ENCODE measurements at regions not wholly inside any gene's neighbourhood (a gene's known extent, or its start where the extent isn't known, plus 50 kb on each side); places are given as distances from the start of the nearest gene placed in this dataset.
A peak's percentile ranks its signal among the peaks of the same experiment; 100 is the strongest.

DNA sequence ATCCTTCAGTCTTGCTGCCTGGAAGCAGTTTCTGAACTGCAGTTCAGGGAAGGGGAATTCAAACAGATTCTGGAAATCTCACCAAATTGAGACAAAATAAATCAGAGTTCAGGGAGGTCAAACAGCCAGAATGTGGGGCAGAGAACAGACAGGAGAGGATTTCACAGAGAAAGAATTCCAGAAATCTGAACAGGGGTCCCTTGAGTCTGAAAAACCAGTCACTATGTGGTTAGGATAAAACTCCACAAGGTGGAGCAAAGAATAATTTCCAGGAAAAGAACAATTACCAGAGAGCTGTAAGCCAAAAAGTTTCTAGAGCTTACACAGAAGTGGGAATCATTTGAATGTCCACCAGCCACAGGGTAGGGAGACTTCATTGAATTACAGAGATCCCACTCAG lies 84.7 kb downstream of the URB2 start:
- H3K9me3 ChIP-seq (ENCODE audit: control insufficient read depth in 2 of 3, insufficient read depth in 1 of 3, low read length in 3 of 3): no peaks in the 10 kb centered on the region

GRCh38 chr1:229714306-229714705 lies 88.3 kb downstream of the URB2 start:
- intact Hi-C loops (cut with DNase I): no loop called here
- Histone ChIP-seq H3K9ac (ENCODE audit: low read length in 3 of 3) (no peak overlapping the region), H3K4me3 (ENCODE audit: low read length in 3 of 3) (no peak overlapping the region), H3K36me3 (ENCODE audit: control insufficient read depth in 2 of 3, insufficient read depth in 3 of 3, low read length in 3 of 3) (no peaks in the 10 kb centered on the region), H3K4me1 (ENCODE audit: control insufficient read depth in 2 of 3, insufficient read depth in 2 of 3, low read depth in 1 of 3, low read length in 3 of 3) (no peaks in the 10 kb centered on the region), H3K27me3 (ENCODE audit: control insufficient read depth, insufficient read depth, low read length) (no peaks in the 10 kb centered on the region), H3K9me3 (ENCODE audit: control insufficient read depth in 2 of 3, insufficient read depth in 1 of 3, low read length in 3 of 3) (no peaks in the 10 kb centered on the region), H3K27ac (ENCODE audit: low read depth in 2 of 2, low read length in 2 of 2) (no peak overlapping the region)
- FAIRE-seq: no peak
- no peak for DNase-seq
- TF ChIP-seq, protein P1, sequence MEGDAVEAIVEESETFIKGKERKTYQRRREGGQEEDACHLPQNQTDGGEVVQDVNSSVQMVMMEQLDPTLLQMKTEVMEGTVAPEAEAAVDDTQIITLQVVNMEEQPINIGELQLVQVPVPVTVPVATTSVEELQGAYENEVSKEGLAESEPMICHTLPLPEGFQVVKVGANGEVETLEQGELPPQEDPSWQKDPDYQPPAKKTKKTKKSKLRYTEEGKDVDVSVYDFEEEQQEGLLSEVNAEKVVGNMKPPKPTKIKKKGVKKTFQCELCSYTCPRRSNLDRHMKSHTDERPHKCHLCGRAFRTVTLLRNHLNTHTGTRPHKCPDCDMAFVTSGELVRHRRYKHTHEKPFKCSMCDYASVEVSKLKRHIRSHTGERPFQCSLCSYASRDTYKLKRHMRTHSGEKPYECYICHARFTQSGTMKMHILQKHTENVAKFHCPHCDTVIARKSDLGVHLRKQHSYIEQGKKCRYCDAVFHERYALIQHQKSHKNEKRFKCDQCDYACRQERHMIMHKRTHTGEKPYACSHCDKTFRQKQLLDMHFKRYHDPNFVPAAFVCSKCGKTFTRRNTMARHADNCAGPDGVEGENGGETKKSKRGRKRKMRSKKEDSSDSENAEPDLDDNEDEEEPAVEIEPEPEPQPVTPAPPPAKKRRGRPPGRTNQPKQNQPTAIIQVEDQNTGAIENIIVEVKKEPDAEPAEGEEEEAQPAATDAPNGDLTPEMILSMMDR (IDR thresholded peaks at IDR 0.05; ENCODE audit: borderline replicate concordance, extremely low read depth, insufficient read depth): no peak

More for the DNA sequence above, 84.7 kb downstream of the URB2 start:
- Histone ChIP-seq H3K4me1 (ENCODE audit: control insufficient read depth in 2 of 3, insufficient read depth in 2 of 3, low read depth in 1 of 3, low read length in 3 of 3) (no peaks in the 10 kb centered on the region), H3K4me3 (ENCODE audit: low read length in 3 of 3) (no peak overlapping the region), H3K27me3 (ENCODE audit: control insufficient read depth, insufficient read depth, low read length) (no peaks in the 10 kb centered on the region), H3K27ac (ENCODE audit: low read depth in 2 of 2, low read length in 2 of 2) (no peak overlapping the region), H3K9ac (ENCODE audit: low read length in 3 of 3) (no peak overlapping the region), H3K36me3 (ENCODE audit: control insufficient read depth in 2 of 3, insufficient read depth in 3 of 3, low read length in 3 of 3) (no peaks in the 10 kb centered on the region)
- FAIRE-seq: no peak
- DNase-seq: no peak
- TF ChIP-seq, protein P1 (IDR thresholded peaks at IDR 0.05; ENCODE audit: borderline replicate concordance, extremely low read depth, insufficient read depth): no peak
- intact Hi-C loops (cut with DNase I): no loop called here

- TF ChIP-seq, protein P1 (IDR thresholded peaks at IDR 0.05; ENCODE audit: borderline replicate concordance, extremely low read depth, insufficient read depth): no peak
- Histone ChIP-seq H3K27me3 (ENCODE audit: control insufficient read depth, insufficient read depth, low read length) (no peaks in the 10 kb centered on the region), H3K9ac (ENCODE audit: low read length in 3 of 3) (no peak overlapping the region), H3K4me3 (ENCODE audit: low read length in 3 of 3) (no peak overlapping the region), H3K9me3 (ENCODE audit: control insufficient read depth in 2 of 3, insufficient read depth in 1 of 3, low read length in 3 of 3) (peaks cover 0 to 3% (median 0%) of the 10 kb centered on the region in 3 donors), H3K4me1 (ENCODE audit: control insufficient read depth in 2 of 3, insufficient read depth in 2 of 3, low read depth in 1 of 3, low read length in 3 of 3) (no peaks in the 10 kb centered on the region), H3K27ac (ENCODE audit: low read depth in 2 of 2, low read length in 2 of 2) (no peak overlapping the region), H3K36me3 (ENCODE audit: control insufficient read depth in 2 of 3, insufficient read depth in 3 of 3, low read length in 3 of 3) (no peaks in the 10 kb centered on the region)
- no peak for FAIRE-seq
- intact Hi-C loops (cut with DNase I): no loop called here
- DNase-seq: no peak
Observed at GRCh38 chr1:229714964-229715603, 89.0 kb downstream of the URB2 start.

DNA sequence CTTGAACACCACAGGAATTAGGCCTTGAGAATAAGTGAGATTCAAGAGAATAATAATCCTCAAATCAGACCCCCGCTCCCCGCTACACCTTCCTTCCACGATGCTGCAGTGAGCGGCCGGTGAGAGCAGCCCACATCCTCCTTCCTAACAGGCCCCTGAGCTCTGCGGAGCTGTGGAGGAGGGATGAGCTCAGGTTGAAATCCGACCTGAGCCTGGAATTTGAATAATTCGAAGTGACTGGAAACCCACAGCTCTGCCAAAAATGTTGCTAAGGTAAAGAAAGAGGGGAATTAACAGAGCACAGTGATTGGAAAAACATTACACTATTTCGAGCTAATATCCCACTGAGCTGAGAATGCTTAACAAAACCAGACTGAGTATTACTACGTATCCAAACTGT lies 90.0 kb downstream of the URB2 start:
- Histone ChIP-seq H3K27me3 (ENCODE audit: control insufficient read depth, insufficient read depth, low read length) (no peaks in the 10 kb centered on the region), H3K27ac (ENCODE audit: low read depth in 2 of 2, low read length in 2 of 2) (no peak overlapping the region), H3K36me3 (ENCODE audit: control insufficient read depth in 2 of 3, insufficient read depth in 3 of 3, low read length in 3 of 3) (no peaks in the 10 kb centered on the region), H3K4me3 (ENCODE audit: low read length in 3 of 3) (no peak overlapping the region), H3K4me1 (ENCODE audit: control insufficient read depth in 2 of 3, insufficient read depth in 2 of 3, low read depth in 1 of 3, low read length in 3 of 3) (no peaks in the 10 kb centered on the region), H3K9ac (ENCODE audit: low read length in 3 of 3) (no peak overlapping the region), H3K9me3 (ENCODE audit: control insufficient read depth in 2 of 3, insufficient read depth in 1 of 3, low read length in 3 of 3) (peaks cover 0 to 3% (median 0%) of the 10 kb centered on the region in 3 donors)
- intact Hi-C loops (cut with DNase I): no loop called here
- peak in 3 of 5 donors; percentile 46 to 74 (median 64) for DNase-seq
- FAIRE-seq: no peak
- TF ChIP-seq, protein P1 (IDR thresholded peaks at IDR 0.05; ENCODE audit: borderline replicate concordance, extremely low read depth, insufficient read depth): no peak
